ENCODE measurements at regions not wholly inside any gene's neighbourhood (a gene's known extent, or its start where the extent isn't known, plus 50 kb on each side); places are given as distances from the start of the nearest gene placed in this dataset.

GRCh38 chr4:124163401-124163800 lies 549.1 kb downstream of the ANKRD50 start:
- no peak for TF ChIP-seq CTCF (optimal IDR thresholded peaks at IDR 0.05 in 1 of 3, IDR thresholded peaks at IDR 0.05 in 1 of 3, conservative IDR thresholded peaks at IDR 0.05 in 1 of 3; ENCODE audit: extremely low read depth in 1 of 3, insufficient read depth in 2 of 3, low read length in 3 of 3)
- TF ChIP-seq EZH2 (IDR thresholded peaks at IDR 0.05; ENCODE audit: low read length): no peak
